Kidney (tissue), 13 donors: ENCODE measurements at regions not wholly inside any gene's neighbourhood (a gene's known extent, or its start where the extent isn't known, plus 50 kb on each side); places are given as distances from the start of the nearest gene placed in this dataset.

Experiments
- DNase-seq, 5 donors: peaks; one replicate each; pipeline ENCODE4 v3.0.0-alpha.2; 2013 to 2020
- FAIRE-seq: peaks from 2 replicates; lab custom pipeline; 2012; peaks lifted over from hg19 to GRCh38; lab: Jason Lieb, UNC
- H3K27ac ChIP-seq, 2 donors: one replicate each; pipeline ENCODE4 v1.7.0; 2013; ENCODE audit warnings: low read depth in 2 of 2, low read length in 2 of 2, inconsistent platforms in 1 of 2
- H3K27me3 ChIP-seq: one replicate; pipeline ENCODE4 v1.7.1; 2013; ENCODE audit warnings: low read length, inconsistent platforms; ENCODE audit not compliant: control insufficient read depth, insufficient read depth
- H3K36me3 ChIP-seq, 3 donors: one replicate each; pipeline versions ENCODE4 v1.7.0 to v1.7.1; 2013; ENCODE audit warnings: low read length in 3 of 3, control low read depth in 1 of 3, inconsistent platforms in 1 of 3; ENCODE audit not compliant: insufficient read depth in 3 of 3, control insufficient read depth in 2 of 3
- H3K4me1 ChIP-seq, 3 donors: one replicate each; pipeline versions ENCODE4 v1.7.0 to v1.7.1; 2013; ENCODE audit warnings: low read length in 3 of 3, inconsistent platforms in 1 of 3, low read depth in 1 of 3; ENCODE audit not compliant: control insufficient read depth in 2 of 3, insufficient read depth in 2 of 3
- H3K4me3 ChIP-seq, 3 donors: one replicate each; pipeline versions ENCODE4 v1.7.0 to v1.8.1; 2013; ENCODE audit warnings: low read length in 3 of 3, control low read depth in 1 of 3, inconsistent platforms in 1 of 3
- H3K9ac ChIP-seq, 3 donors: one replicate each; pipeline versions ENCODE4 v1.7.0 to v1.7.1; 2013; ENCODE audit warnings: low read length in 3 of 3, control low read depth in 1 of 3, inconsistent platforms in 1 of 3
- H3K9me3 ChIP-seq, 3 donors: one replicate each; pipeline versions ENCODE4 v1.7.0 to v1.7.1; 2013; ENCODE audit warnings: low read length in 3 of 3, control low read depth in 1 of 3, inconsistent platforms in 1 of 3; ENCODE audit not compliant: control insufficient read depth in 2 of 3, insufficient read depth in 1 of 3
- CTCF ChIP-seq: IDR thresholded peaks from 3 replicates; pipeline ENCODE4 v1.5.1; 2012; ENCODE audit warnings: mild to moderate bottlenecking, moderate library complexity, borderline replicate concordance; ENCODE audit not compliant: insufficient read depth; ENCODE audit errors: extremely low read depth
- intact Hi-C: fragments of 100-400 bp; cut with DNase I; formaldehyde crosslinking; loops from one replicate; pipeline ENCODE4 v1.11.1; 2022
- donor health status: control.
- donor health status: control.
- donor health status: control.
- donor health status: control.
- donor health status: control.
- donor health status: DM: yes; HTN: yes; CAD: no.
- donor health status: Normal renal cell carcinoma (clear cell type).

- DNase-seq: no peak
- no peaks in the 10 kb centered on the region for H3K4me1 ChIP-seq
- H3K9ac ChIP-seq: no peak overlapping the region
- H3K27ac ChIP-seq: no peak overlapping the region
- no peaks in the 10 kb centered on the region for H3K36me3 ChIP-seq
- H3K9me3 ChIP-seq: no peaks in the 10 kb centered on the region
- no peak overlapping the region for H3K4me3 ChIP-seq
- FAIRE-seq: no peak
- intact Hi-C loops: no loop called here
- no peak for TF ChIP-seq CTCF
- no peaks in the 10 kb centered on the region for H3K27me3 ChIP-seq
These were observed 156.3 kb downstream of the SLITRK5 start for GRCh38 chr13:87827479-87827878.

GRCh38 chr13:87837522-87837921 lies 166.4 kb downstream of the SLITRK5 start:
- no peak for TF ChIP-seq CTCF
- Histone ChIP-seq H3K27me3 (no peaks in the 10 kb centered on the region), H3K9ac (no peak overlapping the region), H3K4me3 (no peak overlapping the region), H3K4me1 (no peaks in the 10 kb centered on the region), H3K36me3 (no peaks in the 10 kb centered on the region), H3K27ac (no peak overlapping the region), H3K9me3 (no peaks in the 10 kb centered on the region)
- no peak for DNase-seq
- intact Hi-C loops: no loop called here
- FAIRE-seq: no peak

GRCh38 chr13:87837946-87838345 lies 166.8 kb downstream of the SLITRK5 start:
- Histone ChIP-seq H3K9ac (no peak overlapping the region), H3K27me3 (no peaks in the 10 kb centered on the region), H3K4me3 (no peak overlapping the region), H3K4me1 (no peaks in the 10 kb centered on the region), H3K27ac (no peak overlapping the region), H3K9me3 (no peaks in the 10 kb centered on the region), H3K36me3 (no peaks in the 10 kb centered on the region)
- no peak for TF ChIP-seq CTCF
- no peak for FAIRE-seq
- DNase-seq: no peak
- intact Hi-C loops: no loop called here

- no peaks in the 10 kb centered on the region for H3K4me1 ChIP-seq
These were observed 180.2 kb downstream of the SLITRK5 start for GRCh38 chr13:87851410-87851809.

More at GRCh38 chr13:87851410-87851809, 180.2 kb downstream of the SLITRK5 start:
- no peaks in the 10 kb centered on the region for H3K9me3 ChIP-seq
- FAIRE-seq: no peak
- no peaks in the 10 kb centered on the region for H3K36me3 ChIP-seq
- intact Hi-C loops: no loop called here
- H3K27ac ChIP-seq: no peak overlapping the region
- no peak overlapping the region for H3K9ac ChIP-seq
- H3K27me3 ChIP-seq: no peaks in the 10 kb centered on the region
- no peak for DNase-seq
- TF ChIP-seq CTCF: no peak
- no peak overlapping the region for H3K4me3 ChIP-seq
